Spleen (tissue), 7 donors: ENCODE measurements at regions not wholly inside any gene's neighbourhood (a gene's known extent, or its start where the extent isn't known, plus 50 kb on each side); places are given as distances from the start of the nearest gene placed in this dataset.

ENCODE experiments used
- POLR2A ChIP-seq, 3 donors: fragments of 450-650 bp; IDR thresholded peaks; one replicate each; pipeline ENCODE4 v1.5.1; 2017; ENCODE audit warnings: antibody characterized with exemption in 3 of 3, mild to moderate bottlenecking in 1 of 3
- POLR2AphosphoS5 ChIP-seq, 3 donors: sonication (generic); formaldehyde crosslinking; IDR thresholded peaks; one replicate each; pipeline ENCODE4 v1.5.1; 2017; ENCODE audit warnings: antibody characterized with exemption in 3 of 3
- TF ChIP-seq, protein P1 (sequence below), 11 experiments: fragments of 200-600 bp in 7 of 11; fragments of 450-650 bp in 4 of 11; sonication (generic) in 4 of 11; IDR thresholded peaks in 8 of 11; conservative IDR thresholded peaks in 3 of 11; 1 replicate in 7 of 11; 2 replicates in 4 of 11; pipeline versions ENCODE4 v1.4.0 to v1.8.0; 2016 to 2021; ENCODE audit warnings: antibody characterized with exemption in 11 of 11, inconsistent platforms in 4 of 11, mild to moderate bottlenecking in 1 of 11
- donor health status: DM: no; HTN: no; CAD: no; lungs with moderate emphysema.
- donor health status: DM: no; HTN: no; CAD: no.
- donor health status: DM: no; HTN: no; CAD: no.

DNA sequence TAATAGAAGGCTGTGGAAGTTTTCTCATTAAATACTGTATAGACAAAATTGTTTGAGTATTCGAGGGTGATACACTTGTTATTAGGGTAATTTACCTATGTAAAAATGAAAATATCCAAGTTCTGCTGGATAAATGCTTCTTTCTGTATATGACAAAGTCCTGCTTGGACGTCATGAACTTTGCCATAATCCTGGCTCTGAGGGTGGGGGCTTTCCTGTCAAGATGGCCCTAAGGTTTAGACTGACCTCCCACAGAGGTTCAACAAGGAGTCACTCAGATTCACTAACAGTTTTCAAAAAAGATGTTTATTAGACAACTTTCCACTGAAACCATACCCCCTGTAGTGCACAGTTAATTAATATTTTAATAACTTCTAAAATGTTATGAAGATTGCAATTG is 52.5 kb upstream of the NABP1 start:
- TF ChIP-seq, protein P1, sequence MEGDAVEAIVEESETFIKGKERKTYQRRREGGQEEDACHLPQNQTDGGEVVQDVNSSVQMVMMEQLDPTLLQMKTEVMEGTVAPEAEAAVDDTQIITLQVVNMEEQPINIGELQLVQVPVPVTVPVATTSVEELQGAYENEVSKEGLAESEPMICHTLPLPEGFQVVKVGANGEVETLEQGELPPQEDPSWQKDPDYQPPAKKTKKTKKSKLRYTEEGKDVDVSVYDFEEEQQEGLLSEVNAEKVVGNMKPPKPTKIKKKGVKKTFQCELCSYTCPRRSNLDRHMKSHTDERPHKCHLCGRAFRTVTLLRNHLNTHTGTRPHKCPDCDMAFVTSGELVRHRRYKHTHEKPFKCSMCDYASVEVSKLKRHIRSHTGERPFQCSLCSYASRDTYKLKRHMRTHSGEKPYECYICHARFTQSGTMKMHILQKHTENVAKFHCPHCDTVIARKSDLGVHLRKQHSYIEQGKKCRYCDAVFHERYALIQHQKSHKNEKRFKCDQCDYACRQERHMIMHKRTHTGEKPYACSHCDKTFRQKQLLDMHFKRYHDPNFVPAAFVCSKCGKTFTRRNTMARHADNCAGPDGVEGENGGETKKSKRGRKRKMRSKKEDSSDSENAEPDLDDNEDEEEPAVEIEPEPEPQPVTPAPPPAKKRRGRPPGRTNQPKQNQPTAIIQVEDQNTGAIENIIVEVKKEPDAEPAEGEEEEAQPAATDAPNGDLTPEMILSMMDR (IDR thresholded peaks at IDR 0.05 in 8 of 11, conservative IDR thresholded peaks at IDR 0.05 in 3 of 11): no peak
- no peak for TF ChIP-seq POLR2A (IDR thresholded peaks at IDR 0.05)
- TF ChIP-seq POLR2AphosphoS5 (IDR thresholded peaks at IDR 0.05): no peak
